ENCODE measurements at regions not wholly inside any gene's neighbourhood (a gene's known extent, or its start where the extent isn't known, plus 50 kb on each side); places are given as distances from the start of the nearest gene placed in this dataset.

- TF ChIP-seq ZNF596 (tag by site-specific recombination; IDR thresholded peaks at IDR 0.05): no peak
- TF ChIP-seq SETDB1 (IDR thresholded peaks at IDR 0.05; ENCODE audit: insufficient read length, low read length): no peak
- no peak for TF ChIP-seq ZNF266 (tag by site-specific recombination; IDR thresholded peaks at IDR 0.05; ENCODE audit: low read depth)
- no peak for TF ChIP-seq ZNF391 (tag by site-specific recombination; IDR thresholded peaks at IDR 0.05; ENCODE audit: borderline replicate concordance, low read depth)
- no peak for TF ChIP-seq ZNF174 (tag by site-specific recombination; IDR thresholded peaks at IDR 0.05)
- no peak for TF ChIP-seq GLIS1 (tag by site-specific recombination; IDR thresholded peaks at IDR 0.05)
- no peak for TF ChIP-seq ZNF2 (tag by site-specific recombination; IDR thresholded peaks at IDR 0.05)
- TF ChIP-seq ELK4 (IDR thresholded peaks at IDR 0.05; ENCODE audit: borderline replicate concordance, low read depth, low read length): no peak
These were observed 519.3 kb upstream of the CXorf51A start (continued) for GRCh38 chrX:147333821-147334220.

GRCh38 chrX:147322496-147322895 lies 508.0 kb upstream of the CXorf51A start:
- Histone ChIP-seq H3K27ac (ENCODE audit: extremely low read depth, low read depth, low read length) (no peak overlapping the region), H3K4me1 (ENCODE audit: control insufficient read depth, insufficient read depth, low read length) (no peaks in the 10 kb centered on the region), H3K36me3 (ENCODE audit: control insufficient read depth in 2 of 2, insufficient read depth in 1 of 2, low read length in 2 of 2) (no peaks in the 10 kb centered on the region), H3K4me3 (ENCODE audit: low read depth, low read length) (no peak overlapping the region), H3K9me3 (ENCODE audit: control insufficient read depth, insufficient read depth, low read depth, low read length) (no peaks in the 10 kb centered on the region)
- CTCF ChIA-PET: no interaction called here
- POLR2A ChIA-PET: no interaction called here
- TF ChIP-seq ZNF623 (tag by site-specific recombination; IDR thresholded peaks at IDR 0.05) (no peak), ZBTB21 (tag by site-specific recombination; IDR thresholded peaks at IDR 0.05) (no peak), ZNF174 (tag by site-specific recombination; IDR thresholded peaks at IDR 0.05) (no peak), ZNF837 (tag by site-specific recombination; IDR thresholded peaks at IDR 0.05) (no peak), ZNF354C (tag by site-specific recombination; IDR thresholded peaks at IDR 0.05; ENCODE audit: borderline replicate concordance, low read depth) (no peak), ZNF394 (tag by site-specific recombination; IDR thresholded peaks at IDR 0.05; ENCODE audit: borderline replicate concordance) (no peak), ZNF549 (tag by site-specific recombination; IDR thresholded peaks at IDR 0.05) (no peak), ATF2 (tag by site-specific recombination; IDR thresholded peaks at IDR 0.05; ENCODE audit: low read depth) (no peak), HIC1 (tag by site-specific recombination; IDR thresholded peaks at IDR 0.05) (no peak), ZBTB10 (tag by site-specific recombination; IDR thresholded peaks at IDR 0.05) (no peak), ZNF398 (tag by site-specific recombination; IDR thresholded peaks at IDR 0.05) (no peak), ZNF629 (tag by site-specific recombination; IDR thresholded peaks at IDR 0.05) (no peak), ZNF266 (tag by site-specific recombination; IDR thresholded peaks at IDR 0.05; ENCODE audit: low read depth) (no peak), ZNF843 (tag by site-specific recombination; IDR thresholded peaks at IDR 0.05) (no peak), ZNF132 (tag by site-specific recombination; IDR thresholded peaks at IDR 0.05; ENCODE audit: borderline replicate concordance) (no peak), REST (tag by site-specific recombination; IDR thresholded peaks at IDR 0.05) (no peak)

Measured in HEK293 (cell line).